HepG2 (cell line): ENCODE measurements at regions not wholly inside any gene's neighbourhood (a gene's known extent, or its start where the extent isn't known, plus 50 kb on each side); places are given as distances from the start of the nearest gene placed in this dataset.

Experiments used
- ATAC-seq: fragments of 200-7000 bp; cut with Tn5 transposase; 3 replicates; pipeline ENCODE4 v1.9.1; 2020; ENCODE audit warnings: mild to moderate bottlenecking, moderate library complexity
- BruUV-seq: library from RNA; stranded (reverse); fragments of 400-500 nt; replicated peaks from 2 replicates; lab custom pipeline; 2021; lab: Mats Ljungman, UMichigan
- CTCF ChIA-PET: fragments of 300-600 bp; formaldehyde crosslinking; extraction: SDS; loops from one replicate; lab custom pipeline; 2021; ENCODE audit warnings: low total read pairs, inconsistent platforms, low intra/inter-chr PET ratio; lab: Yijun Ruan, JAX
- POLR2A ChIA-PET: fragments of 350-600 bp; sonication (Branson Sonifier 250); formaldehyde crosslinking; loops from one replicate; lab custom pipeline; 2020; ENCODE audit warnings: antibody characterized with exemption, inconsistent platforms; lab: Yijun Ruan, JAX
- DNase-seq: peaks from one replicate; pipeline ENCODE4 v3.0.0-alpha.2; 2015; ENCODE audit warnings: low spot score
- FAIRE-seq: peaks from 3 replicates; lab custom pipeline; 2011; peaks lifted over from hg19 to GRCh38; lab: Jason Lieb, UNC
- H2AFZ ChIP-seq: one replicate; pipeline ENCODE4 v1.6.1; 2011; ENCODE audit warnings: low read length, inconsistent platforms
- H3K27ac ChIP-seq: fragments of 300-600 bp; 3 replicates; pipeline ENCODE4 v1.8.0; 2011; ENCODE audit warnings: mixed run types, mild to moderate bottlenecking, mixed read lengths, low read length, inconsistent platforms; ENCODE audit not compliant: insufficient read depth; ENCODE audit errors: extremely low read length
- H3K27me3 ChIP-seq, 2 experiments: fragments of 200-600 bp in 1 of 2; 2 replicates in 1 of 2; 3 replicates in 1 of 2; pipeline versions ENCODE4 v1.6.0 to v1.8.0; 2011; ENCODE audit warnings: low read length in 2 of 2, mild to moderate bottlenecking in 2 of 2, moderate library complexity in 2 of 2, inconsistent platforms in 1 of 2; ENCODE audit not compliant: insufficient read depth in 2 of 2, control insufficient read depth in 1 of 2
- H3K36me3 ChIP-seq, 2 experiments: fragments of 200-600 bp in 1 of 2; replicated peaks in 1 of 2; 2 replicates in 1 of 2; 3 replicates in 1 of 2; pipeline versions ENCODE4 v1.5.1 to v1.8.0; 2011; ENCODE audit warnings: low read length in 2 of 2, inconsistent platforms in 1 of 2; ENCODE audit not compliant: insufficient read depth in 2 of 2, control insufficient read depth in 1 of 2
- H3K4me1 ChIP-seq: 2 replicates; pipeline ENCODE4 v1.5.1; 2012; ENCODE audit warnings: low read length, inconsistent platforms; ENCODE audit not compliant: insufficient read depth
- H3K4me2 ChIP-seq: 2 replicates; pipeline ENCODE4 v1.6.0; 2011; ENCODE audit warnings: low read depth, low read length, inconsistent platforms
- H3K4me3 ChIP-seq, 3 experiments: fragments of 200-600 bp in 1 of 3; sonication (generic), shearing (Covaris generic) in 1 of 3; replicated peaks in 1 of 3; 2 replicates each; pipeline ENCODE4 v1.5.1; 2011 to 2016; ENCODE audit warnings: low read length in 3 of 3, inconsistent platforms in 2 of 3, low read depth in 2 of 3, mild to moderate bottlenecking in 2 of 3, control low read depth in 1 of 3, mixed read lengths in 1 of 3; ENCODE audit not compliant: insufficient read depth in 1 of 3
- H3K79me2 ChIP-seq: one replicate; pipeline ENCODE4 v1.6.1; 2011; ENCODE audit warnings: low read length, inconsistent platforms; ENCODE audit not compliant: insufficient read depth
- H3K9ac ChIP-seq: 2 replicates; pipeline ENCODE4 v1.6.0; 2011; ENCODE audit warnings: mild to moderate bottlenecking, low read depth, low read length, inconsistent platforms; ENCODE audit not compliant: insufficient read depth
- H3K9me3 ChIP-seq: 2 replicates; pipeline ENCODE4 v1.5.1; 2012; ENCODE audit warnings: mild to moderate bottlenecking, low read length
- H4K20me1 ChIP-seq: 2 replicates; pipeline ENCODE4 v1.6.0; 2011; ENCODE audit warnings: inconsistent platforms, mild to moderate bottlenecking, low read length, moderate library complexity; ENCODE audit not compliant: insufficient read depth
- SAP130 ChIP-seq: IDR thresholded peaks from 2 replicates; pipeline ENCODE4 v1.6.1; 2016; ENCODE audit warnings: low read depth
- ZNF331 ChIP-seq: sonication (generic); formaldehyde crosslinking; IDR thresholded peaks from 2 replicates; pipeline ENCODE4 v1.4.0; 2020; ENCODE audit warnings: missing genetic modification reagents
- ZNF430 ChIP-seq: sonication (generic); formaldehyde crosslinking; IDR thresholded peaks from 2 replicates; pipeline ENCODE4 v1.9.0; 2021; ENCODE audit warnings: mild to moderate bottlenecking, missing genetic modification reagents
- ZNF547 ChIP-seq: sonication (generic); formaldehyde crosslinking; IDR thresholded peaks from 2 replicates; pipeline ENCODE4 v1.5.1; 2020; ENCODE audit warnings: mild to moderate bottlenecking, missing genetic modification reagents
- ZNF781 ChIP-seq: sonication (generic); formaldehyde crosslinking; IDR thresholded peaks from 2 replicates; pipeline ENCODE4 v1.5.1; 2020; ENCODE audit warnings: borderline replicate concordance, mild to moderate bottlenecking, missing genetic modification reagents; ENCODE audit errors: not compliant biosample characterization
- WGBS: methylation state at CpG from one replicate; pipeline ENCODE4 v1.1.6; 2017; ENCODE audit warnings: low lambda C conversion rate; 5-methylcytosine and 5-hydroxymethylcytosine counted together
- in situ Hi-C: cut with HindIII; loops from 2 replicates; pipeline ENCODE4 v1.10.0; 2017; ENCODE audit warnings: low pct_unique_long_range_greater_than_20kb; ENCODE audit not compliant: extremely low pct_ligation_motif_present
- intact Hi-C: fragments of 100-400 bp; cut with micrococcal nuclease; formaldehyde crosslinking; loops from one replicate; pipeline ENCODE4 v1.10.0; 2022; ENCODE audit not compliant: unreplicated experiment
- TF ChIP-seq, protein P1 (sequence below): sonication (generic); formaldehyde crosslinking; IDR thresholded peaks from 2 replicates; pipeline ENCODE4 v1.5.0; 2020; ENCODE audit warnings: mild to moderate bottlenecking, missing genetic modification reagents, moderate library complexity
- TF ChIP-seq, protein P2 (sequence below): sonication (generic); formaldehyde crosslinking; IDR thresholded peaks from 2 replicates; pipeline ENCODE4 v1.5.0; 2020; ENCODE audit warnings: missing genetic modification reagents
- TF ChIP-seq, protein P3 (sequence below): sonication (generic); formaldehyde crosslinking; IDR thresholded peaks from 2 replicates; pipeline ENCODE4 v1.4.0; 2020; ENCODE audit warnings: missing genetic modification reagents

DNA sequence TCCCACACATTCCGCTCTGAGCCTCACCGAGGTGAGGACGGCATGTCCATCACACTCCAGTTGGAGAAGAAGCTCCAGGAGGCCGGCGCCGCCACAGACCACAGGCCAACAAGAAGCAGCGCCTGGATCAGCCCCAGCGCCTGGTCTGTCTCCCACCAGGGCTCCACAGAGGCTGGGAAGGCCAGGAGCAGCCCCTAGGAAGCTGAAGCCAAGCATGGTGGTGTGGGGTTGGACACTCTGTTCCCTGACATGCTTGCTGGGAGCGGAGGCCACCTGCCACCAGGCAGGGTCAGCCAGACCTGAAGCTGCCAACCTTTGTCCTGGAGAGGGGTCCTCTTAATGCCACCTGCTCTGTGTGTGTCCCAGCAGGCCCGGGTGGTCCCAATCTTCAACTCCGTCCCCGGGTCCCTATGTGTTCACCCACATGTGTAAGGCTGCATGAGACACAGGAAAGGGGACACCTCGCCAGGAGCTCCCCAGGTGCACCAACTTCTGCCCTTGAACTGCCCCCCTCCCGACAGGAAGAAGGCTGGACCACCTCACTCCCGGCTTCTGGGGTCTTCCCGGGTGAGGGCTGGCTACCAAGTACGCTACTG, 140.1 kb upstream of the PPP1R26 start:
- Histone ChIP-seq H3K79me2 (no peaks in the 10 kb centered on the region), H3K27me3 (peaks cover 13 to 46% of the 10 kb centered on the region in 2 experiments), H3K4me3 (no peak overlapping the region), H3K9me3 (no peaks in the 10 kb centered on the region), H3K27ac (no peak overlapping the region), H3K36me3 (no peaks in the 10 kb centered on the region), H3K4me2 (no peak overlapping the region), H3K4me1 (no peaks in the 10 kb centered on the region), H4K20me1 (peaks cover 4% of the 10 kb centered on the region; the same call in 1 of the 2 replicates), H2AFZ (no peak overlapping the region), H3K9ac (no peak overlapping the region)
- in situ Hi-C loops = no loop called here
- no TSS peak for BruUV-seq
- WGBS = under 1% methylated on average over 12 of the region's 17 CpGs
- FAIRE-seq (no peak), DNase-seq (no peak), ATAC-seq (no peak)
- ChIA-PET POLR2A (no interaction called here), CTCF (no interaction called here)
- intact Hi-C loops = no loop called here
- TF ChIP-seq ZNF781 (CRISPR knock-in tag) = no peak
- TF ChIP-seq SAP130 (CRISPR knock-in tag) = no peak
- no peak for TF ChIP-seq ZNF331
- TF ChIP-seq ZNF430 (CRISPR knock-in tag) = no peak
- TF ChIP-seq, protein P1, sequence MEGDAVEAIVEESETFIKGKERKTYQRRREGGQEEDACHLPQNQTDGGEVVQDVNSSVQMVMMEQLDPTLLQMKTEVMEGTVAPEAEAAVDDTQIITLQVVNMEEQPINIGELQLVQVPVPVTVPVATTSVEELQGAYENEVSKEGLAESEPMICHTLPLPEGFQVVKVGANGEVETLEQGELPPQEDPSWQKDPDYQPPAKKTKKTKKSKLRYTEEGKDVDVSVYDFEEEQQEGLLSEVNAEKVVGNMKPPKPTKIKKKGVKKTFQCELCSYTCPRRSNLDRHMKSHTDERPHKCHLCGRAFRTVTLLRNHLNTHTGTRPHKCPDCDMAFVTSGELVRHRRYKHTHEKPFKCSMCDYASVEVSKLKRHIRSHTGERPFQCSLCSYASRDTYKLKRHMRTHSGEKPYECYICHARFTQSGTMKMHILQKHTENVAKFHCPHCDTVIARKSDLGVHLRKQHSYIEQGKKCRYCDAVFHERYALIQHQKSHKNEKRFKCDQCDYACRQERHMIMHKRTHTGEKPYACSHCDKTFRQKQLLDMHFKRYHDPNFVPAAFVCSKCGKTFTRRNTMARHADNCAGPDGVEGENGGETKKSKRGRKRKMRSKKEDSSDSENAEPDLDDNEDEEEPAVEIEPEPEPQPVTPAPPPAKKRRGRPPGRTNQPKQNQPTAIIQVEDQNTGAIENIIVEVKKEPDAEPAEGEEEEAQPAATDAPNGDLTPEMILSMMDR (CRISPR knock-in tag) = no peak
- TF ChIP-seq, protein P2, sequence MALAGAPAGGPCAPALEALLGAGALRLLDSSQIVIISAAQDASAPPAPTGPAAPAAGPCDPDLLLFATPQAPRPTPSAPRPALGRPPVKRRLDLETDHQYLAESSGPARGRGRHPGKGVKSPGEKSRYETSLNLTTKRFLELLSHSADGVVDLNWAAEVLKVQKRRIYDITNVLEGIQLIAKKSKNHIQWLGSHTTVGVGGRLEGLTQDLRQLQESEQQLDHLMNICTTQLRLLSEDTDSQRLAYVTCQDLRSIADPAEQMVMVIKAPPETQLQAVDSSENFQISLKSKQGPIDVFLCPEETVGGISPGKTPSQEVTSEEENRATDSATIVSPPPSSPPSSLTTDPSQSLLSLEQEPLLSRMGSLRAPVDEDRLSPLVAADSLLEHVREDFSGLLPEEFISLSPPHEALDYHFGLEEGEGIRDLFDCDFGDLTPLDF = no peak
- TF ChIP-seq, protein P3, sequence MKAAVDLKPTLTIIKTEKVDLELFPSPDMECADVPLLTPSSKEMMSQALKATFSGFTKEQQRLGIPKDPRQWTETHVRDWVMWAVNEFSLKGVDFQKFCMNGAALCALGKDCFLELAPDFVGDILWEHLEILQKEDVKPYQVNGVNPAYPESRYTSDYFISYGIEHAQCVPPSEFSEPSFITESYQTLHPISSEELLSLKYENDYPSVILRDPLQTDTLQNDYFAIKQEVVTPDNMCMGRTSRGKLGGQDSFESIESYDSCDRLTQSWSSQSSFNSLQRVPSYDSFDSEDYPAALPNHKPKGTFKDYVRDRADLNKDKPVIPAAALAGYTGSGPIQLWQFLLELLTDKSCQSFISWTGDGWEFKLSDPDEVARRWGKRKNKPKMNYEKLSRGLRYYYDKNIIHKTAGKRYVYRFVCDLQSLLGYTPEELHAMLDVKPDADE (CRISPR knock-in tag) = no peak
- TF ChIP-seq ZNF547 (CRISPR knock-in tag) = no peak
